KBM-7 (cell line): ENCODE measurements at regions not wholly inside any gene's neighbourhood (a gene's known extent, or its start where the extent isn't known, plus 50 kb on each side); places are given as distances from the start of the nearest gene placed in this dataset.
A peak's percentile ranks its signal among the peaks of the same experiment; 100 is the strongest.

Experiments used
- DNase-seq: peaks from one replicate; pipeline ENCODE4 v3.0.0-alpha.2; 2015
- in situ Hi-C: fragments of 300-500 bp; cut with MboI; formaldehyde crosslinking; loops from 2 replicates; pipeline ENCODE4 v1.14.3; 2020; ENCODE audit warnings: low sequenced_read_pairs, low pct_unique_long_range_greater_than_20kb, mixed read lengths

DNA sequence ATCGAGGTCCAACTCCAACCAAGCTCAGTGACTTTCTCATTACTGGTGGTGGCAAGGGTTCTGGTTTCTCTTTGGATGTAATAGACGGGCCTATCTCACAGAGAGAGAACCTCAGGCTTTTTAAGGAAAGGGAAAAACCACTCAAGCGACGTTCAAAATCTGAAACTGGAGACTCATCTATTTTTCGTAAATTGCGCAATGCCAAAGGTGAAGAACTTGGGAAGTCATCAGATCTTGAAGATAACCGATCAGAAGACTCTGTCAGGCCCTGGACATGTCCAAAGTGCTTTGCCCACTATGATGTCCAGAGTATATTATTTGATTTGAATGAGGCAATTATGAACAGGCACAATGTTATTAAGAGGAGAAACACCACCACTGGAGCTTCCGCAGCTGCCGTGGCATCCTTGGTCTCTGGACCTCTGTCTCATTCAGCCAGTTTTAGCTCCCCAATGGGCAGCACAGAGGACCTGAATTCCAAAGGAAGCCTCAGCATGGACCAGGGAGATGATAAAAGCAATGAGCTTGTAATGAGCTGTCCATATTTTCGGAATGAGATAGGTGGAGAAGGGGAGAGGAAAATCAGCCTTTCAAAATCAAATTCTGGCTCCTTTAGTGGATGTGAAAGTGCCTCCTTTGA is 343.5 kb upstream of the RGS6 start:
- in situ Hi-C loops = no loop called here
- no peak for DNase-seq

DNA sequence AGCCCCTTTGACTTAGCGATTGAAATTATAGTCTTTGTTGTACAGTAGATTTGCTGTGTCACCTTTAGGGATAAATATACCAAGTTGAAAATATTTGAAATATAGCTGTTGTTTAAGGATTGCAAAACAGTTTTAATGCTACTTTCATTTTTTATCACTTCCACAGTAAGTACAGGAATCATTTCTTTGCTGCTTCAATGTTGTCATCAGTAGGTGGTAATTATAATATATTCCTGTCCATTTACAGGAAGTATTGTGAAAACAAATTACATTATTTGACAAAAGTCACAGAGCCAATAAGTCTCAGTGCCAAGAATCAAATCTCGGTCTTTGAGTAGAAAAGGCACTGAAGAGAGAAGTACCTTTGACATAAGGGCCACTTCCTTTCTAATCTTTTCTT is 342.6 kb upstream of the RGS6 start:
- in situ Hi-C loops = no loop called here
- DNase-seq = no peak

DNA sequence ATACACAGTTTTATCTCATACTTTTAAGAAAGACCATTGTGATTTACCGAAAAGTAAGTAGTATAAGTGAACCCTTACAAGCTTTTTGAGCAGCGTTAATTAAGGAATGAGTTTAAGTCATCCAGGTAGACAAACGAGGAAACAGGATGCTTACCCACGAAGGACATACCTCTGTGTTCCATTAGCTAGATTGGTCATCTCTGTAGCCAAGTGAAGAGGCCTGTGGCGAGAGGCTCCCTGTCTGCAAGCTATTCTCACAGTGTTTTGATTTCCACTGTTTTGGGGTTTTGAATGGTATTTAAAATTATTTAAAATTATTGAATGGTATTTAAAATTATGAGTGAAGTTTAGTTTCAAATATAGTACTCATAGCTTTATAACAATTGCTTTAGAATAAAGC is 342.1 kb upstream of the RGS6 start:
- in situ Hi-C loops = no loop called here
- DNase-seq = no peak

DNA sequence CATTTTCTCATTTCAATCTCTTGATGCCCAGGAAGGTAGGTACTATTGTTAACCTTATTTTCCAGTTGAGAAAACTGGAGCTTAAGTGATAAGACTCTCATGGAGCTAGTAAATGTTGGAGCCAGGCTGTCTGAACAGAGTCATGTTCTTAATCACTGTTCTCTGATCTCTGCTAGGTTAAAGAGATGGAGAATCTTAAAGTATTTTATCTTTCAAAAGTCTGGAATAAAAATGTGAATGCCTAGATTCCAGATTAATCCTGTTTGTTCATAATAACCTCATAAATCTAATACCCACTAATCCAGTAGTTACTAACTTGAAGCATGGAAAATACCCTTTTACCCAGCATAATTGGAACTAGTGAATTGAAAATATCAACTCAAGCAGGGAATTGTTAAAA is 341.0 kb upstream of the RGS6 start:
- in situ Hi-C loops = no loop called here
- no peak for DNase-seq

DNA sequence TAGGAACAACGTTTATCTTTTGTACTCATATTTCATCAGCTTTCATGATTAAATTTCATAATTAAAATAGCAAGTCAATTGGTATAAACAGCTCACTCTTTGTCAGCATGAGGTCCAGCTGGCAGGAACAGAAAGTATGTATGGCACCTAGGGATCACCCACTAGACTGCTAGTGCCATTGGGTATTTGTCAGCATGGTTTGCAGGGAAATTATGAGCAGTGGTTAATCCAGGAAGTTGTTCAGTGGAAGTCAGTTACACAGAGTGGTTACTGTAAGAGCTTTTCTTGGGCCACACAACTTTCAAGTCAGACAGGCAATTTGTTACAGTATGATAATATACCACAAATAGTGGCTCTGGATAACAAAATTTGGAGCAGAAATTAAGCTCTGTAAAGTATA is 340.3 kb upstream of the RGS6 start:
- DNase-seq = peak; percentile 49
- in situ Hi-C loops = no loop called here

DNA sequence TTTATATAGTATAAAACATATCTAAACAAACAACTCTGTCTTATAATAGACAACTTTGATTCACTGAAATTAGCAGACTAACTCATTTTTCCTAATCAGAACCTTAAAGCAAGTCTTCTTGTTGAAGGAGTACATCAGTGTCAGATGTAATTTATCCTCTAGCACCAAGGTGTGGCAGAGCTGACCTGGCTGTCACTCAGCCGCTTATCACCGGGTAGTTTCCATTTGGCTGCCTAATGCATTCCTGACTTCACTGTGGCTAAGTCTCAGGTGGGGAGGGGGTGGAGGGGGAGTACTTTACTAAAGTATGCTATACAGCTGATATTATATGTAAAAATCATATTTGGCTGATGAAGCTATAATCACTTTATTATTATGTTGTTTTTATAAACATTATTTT is 339.9 kb upstream of the RGS6 start:
- in situ Hi-C loops = no loop called here
- DNase-seq = no peak

DNA sequence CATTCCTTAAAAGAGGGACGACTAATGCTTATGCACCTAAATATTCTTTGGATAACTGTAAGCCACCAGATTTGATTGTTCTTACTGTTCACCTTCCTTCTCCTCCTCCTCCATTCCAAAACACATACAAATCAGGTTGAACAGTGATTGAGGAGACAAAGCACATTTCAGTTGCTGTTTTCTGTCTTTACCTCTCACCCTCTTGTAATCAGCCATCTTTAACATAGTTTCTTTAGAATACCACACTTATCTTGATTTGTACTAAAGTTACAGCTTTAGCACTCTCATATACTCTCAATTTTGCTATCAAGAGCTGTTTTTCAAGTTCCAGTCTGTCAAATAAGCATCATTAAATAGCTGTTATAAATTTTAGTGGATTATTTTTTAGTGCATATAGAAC is 338.3 kb upstream of the RGS6 start:
- DNase-seq = no peak
- in situ Hi-C loops = no loop called here

DNA sequence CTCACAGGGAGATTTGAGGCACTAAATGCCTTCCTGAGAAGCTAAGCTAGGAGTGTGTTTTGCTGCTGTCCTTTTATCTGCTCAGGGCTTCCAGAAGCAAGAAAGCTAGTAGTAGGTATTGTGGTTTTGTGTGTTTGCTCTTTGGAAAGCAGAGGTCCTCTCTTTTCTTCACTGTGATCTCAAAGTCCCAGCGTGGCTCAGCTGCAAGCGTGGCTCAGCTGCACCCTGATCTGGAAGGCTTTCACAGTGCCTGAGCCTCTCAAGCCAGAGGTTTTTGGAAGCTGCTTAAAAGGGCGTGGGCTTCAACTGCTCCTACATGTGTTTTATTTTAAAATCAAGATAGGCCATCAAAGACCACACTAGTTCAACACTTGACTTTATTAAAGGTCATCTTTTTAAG is 337.4 kb upstream of the RGS6 start:
- DNase-seq = no peak
- in situ Hi-C loops = no loop called here

DNA sequence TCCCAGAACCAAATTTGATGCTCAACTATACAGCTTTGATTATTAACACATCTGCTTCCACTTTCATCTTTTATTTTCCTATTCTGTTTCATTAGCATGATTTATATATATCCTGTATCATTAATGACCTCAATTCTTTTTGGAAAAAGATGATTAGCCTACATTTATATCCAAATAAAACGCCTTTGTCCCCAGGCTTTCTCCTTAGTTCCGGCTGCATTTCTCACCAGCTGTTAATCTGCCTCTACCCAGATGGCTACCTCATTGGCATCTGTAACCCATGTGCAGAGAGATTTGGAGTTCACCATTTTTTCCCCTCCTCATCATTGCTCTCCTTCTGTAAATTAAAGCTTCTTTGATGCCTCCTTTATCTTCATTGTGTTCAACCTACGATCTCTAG is 336.8 kb upstream of the RGS6 start:
- DNase-seq = no peak
- in situ Hi-C loops = no loop called here

DNA sequence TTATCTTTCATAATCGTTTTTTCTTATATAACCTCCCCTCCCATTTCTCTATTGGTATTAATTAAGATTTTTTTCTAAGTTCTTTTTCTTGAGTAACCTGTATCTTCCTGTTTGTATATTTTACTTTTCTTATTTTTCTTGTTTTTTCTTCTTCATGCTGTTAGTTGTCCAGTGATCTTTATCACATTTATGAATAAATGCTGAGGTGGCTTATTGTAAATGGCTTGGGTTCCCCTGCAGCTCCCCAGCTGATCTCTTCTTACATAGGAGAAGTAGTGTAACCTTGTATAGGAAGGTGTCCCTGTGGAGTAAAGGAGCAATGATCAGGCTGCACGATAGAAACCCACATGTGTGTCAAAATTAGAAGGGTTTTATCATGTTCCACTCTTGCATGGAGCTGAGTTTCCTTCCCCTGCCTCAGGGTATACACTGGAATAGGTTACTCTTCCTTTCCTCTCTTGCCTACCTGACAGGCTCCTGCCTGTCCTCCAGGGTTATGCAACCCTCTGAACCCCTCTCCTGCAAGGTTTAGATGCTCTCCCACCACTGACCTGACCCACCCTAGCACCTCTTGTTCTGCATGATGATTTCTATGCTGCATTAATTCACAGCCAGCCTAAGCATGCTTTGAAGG is 334.8 kb upstream of the RGS6 start:
- peak; percentile 2 for DNase-seq
- in situ Hi-C loops = no loop called here

DNA sequence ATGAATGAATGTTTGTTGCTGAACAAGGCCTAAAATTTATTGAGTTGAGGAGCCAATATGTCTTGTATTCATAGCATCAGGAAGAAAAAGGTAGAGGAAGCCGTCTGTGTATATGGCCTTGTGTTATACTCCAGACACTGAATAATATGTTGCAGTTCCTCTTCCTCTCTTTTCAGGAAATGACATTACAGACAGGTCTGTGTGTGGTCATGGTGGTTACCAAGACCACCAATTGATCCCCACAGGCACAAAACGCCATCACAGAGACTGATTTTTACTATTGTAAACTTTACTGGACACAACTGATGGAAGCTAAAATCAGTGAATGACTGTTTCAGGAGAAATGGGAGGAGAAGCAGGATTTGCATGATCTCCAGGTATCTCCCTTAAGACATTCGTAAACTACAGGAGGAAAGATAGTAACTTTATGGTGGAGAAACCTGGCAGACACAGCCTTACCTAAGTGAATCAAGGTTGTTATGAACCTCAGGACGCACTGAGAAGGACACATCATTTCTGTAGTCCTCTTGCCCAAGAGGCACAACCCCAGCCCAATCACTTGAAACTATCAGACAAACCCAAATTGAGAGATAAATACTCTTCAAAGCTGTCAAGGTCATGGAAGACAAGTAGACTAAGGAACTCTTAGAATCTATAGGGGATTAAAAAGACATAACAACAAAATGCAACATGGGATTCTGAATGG is 334.1 kb upstream of the RGS6 start:
- in situ Hi-C loops = no loop called here
- DNase-seq = peak; percentile 74

DNA sequence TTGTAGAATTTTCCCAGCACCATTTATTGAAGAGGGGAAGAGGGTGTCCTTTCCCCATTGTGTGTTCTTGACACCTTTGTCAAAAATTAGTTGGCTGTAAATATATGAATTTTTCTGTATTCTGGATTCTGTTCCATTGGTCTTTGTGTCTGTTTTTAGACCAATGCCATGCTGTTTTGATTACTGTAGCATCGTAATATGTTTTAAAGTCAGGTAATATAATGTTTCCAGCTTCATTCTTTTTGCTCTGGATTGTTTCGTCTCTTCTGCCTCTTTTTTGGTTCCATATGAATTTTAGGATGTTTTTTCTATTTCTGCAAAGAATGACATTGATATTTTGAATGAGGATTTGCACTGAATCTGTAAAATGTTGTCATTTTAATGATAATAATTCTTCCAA is 331.9 kb upstream of the RGS6 start:
- in situ Hi-C loops = no loop called here
- DNase-seq = no peak

DNA sequence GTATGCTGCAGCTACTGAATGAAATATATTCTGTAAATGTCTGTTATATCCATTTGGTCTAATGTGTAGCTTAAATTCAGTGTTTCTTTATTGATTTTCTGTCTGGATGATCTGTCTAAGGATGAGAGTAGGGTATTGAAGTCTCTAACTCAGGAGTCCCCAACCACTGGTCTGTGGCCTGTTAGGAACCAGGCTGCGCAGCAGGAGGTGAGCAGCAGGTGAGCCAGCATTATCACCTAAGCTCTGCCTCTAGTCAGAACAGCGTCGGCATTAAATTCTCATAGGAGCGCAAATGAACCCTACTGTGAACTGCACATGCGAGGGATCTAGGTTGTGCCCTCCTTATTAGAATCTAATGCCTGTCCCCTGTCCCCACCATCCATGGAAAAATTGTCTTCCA is 329.7 kb upstream of the RGS6 start:
- DNase-seq = no peak

DNA sequence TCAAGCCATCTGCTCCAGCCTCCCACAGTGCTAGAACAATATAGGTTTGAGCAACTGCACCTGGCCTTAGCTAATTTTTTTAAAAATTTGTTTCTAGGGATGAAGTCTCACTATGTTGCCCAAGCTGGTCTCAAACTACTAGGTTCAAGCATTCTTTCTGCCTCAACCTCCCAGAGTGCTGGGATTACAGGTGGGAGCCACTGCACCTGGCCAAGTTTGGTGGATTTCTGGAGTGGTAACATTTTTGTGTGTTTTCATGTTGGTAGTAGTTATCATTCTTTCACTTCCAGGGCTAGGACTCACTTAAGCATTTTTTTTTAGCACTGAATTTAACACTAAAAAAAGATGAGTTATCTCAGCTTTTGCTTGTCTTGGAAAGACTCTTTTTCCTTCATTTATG is 328.0 kb upstream of the RGS6 start:
- no peak for DNase-seq
- in situ Hi-C loops = no loop called here

More for the DNA sequence above, 329.7 kb upstream of the RGS6 start:
- in situ Hi-C loops = no loop called here

DNA sequence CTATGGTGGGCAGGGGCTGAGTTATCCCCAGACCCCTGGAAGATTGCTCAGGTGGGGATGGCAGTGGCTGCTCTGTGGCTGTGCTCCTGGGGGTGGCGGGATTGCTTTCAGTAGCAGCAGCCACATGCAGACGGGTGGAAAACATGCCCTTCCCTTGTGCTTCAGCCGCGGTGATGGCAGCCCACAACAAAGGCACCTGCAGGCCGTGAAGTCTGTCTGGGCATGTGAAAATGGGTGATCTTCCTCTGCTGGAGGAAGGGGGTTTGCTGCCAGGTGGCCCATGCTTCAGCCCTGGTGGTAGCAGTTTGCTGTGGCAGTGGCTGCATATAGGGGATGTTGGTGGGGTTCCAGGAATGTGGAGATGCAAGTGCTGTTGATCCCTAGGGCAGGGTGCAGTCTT is 326.2 kb upstream of the RGS6 start:
- in situ Hi-C loops = no loop called here
- no peak for DNase-seq

DNA sequence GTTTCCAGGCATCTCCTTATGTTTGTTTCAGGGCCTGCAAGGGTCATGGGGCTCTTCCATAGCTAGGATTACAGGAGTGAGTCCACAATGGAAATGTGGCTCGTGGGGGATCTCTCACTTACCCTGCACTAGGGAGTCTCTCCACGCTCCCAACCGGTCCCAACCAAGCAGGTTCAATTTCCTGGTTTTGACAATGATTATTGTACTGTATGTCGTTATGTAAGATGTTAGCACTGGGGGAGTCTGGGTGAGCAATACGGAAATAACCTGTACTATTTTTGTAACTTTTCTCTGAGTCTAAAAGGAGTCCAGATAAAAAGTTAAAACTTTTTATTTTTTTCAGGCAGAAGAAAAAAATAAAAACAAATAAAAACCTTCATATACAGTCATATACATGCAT is 325.7 kb upstream of the RGS6 start:
- no peak for DNase-seq
- in situ Hi-C loops = no loop called here

DNA sequence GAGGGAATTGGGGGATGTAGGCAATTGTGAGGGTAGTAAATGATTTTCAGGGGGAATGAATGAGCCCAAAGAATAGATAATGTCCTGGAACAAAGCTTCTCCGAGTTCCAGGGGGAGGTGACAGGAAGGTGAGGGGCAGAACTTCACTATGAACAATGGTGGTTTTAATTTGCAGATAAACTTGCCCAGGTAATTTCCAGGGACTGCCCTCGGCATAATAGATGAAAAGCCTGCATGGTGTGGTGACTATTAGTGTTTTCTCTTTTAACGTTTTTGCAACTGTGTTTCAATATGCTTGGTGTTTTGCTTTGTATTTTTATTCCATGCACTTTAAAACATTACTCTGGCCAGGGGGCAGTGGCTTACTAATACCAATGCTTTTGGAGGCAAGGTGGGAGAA is 325.2 kb upstream of the RGS6 start:
- DNase-seq = no peak
- in situ Hi-C loops = no loop called here

DNA sequence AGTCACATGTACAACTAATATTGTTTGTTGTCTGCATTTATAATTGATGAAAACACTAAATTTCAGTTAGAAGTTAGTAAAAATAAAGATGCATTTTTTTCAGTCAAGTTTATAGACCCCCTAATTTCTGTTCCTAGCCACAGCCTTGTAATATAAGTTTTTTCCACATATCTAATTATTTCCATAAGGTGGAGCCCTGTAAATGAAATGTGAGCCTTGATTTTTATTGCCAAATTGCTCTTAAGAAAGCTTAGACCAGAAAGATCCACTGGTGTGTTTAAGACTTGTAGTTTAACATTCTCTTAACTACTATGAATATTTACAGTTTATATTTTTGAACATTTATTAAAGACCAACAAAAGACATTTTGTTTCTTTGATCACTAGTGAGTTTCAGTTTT is 322.1 kb upstream of the RGS6 start:
- in situ Hi-C loops = no loop called here
- no peak for DNase-seq

DNA sequence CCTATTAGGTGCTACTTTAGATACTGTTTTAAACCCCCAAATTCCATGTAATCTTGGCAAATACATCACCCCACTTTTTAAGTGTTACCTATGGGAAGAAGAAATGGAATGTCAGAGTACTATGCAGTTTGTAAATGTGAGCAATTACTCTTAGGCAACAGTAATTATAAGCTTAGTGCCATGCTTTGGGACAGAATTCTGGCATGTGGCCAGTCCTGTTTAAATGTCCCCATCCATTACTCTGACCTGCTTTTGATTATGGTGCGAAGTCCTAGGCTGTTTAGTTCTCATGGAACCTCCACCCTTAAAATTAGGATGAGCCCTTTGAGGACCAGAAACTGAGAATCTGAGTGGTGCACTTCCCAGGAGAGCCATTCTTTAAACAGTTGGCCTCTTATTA is 321.4 kb upstream of the RGS6 start:
- in situ Hi-C loops = no loop called here
- no peak for DNase-seq

DNA sequence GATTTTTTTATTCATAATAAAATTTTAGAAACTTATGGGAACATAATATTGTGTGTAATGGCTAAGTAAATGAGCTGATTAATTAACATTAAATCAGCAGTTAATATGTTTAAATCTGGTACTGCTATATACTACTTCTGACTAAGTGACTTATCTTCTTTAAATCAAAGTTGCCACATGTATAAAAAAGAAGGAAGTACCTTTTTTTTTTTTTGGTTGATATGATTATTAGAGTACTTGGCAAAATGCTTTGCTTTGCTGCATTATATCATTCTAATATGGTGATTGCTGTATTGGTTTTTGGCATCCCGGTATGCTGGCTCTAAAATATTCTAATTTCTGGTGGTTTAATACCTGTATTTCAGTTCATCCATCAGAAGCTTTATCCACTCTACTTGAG is 319.1 kb upstream of the RGS6 start:
- in situ Hi-C loops = no loop called here
- DNase-seq = no peak

DNA sequence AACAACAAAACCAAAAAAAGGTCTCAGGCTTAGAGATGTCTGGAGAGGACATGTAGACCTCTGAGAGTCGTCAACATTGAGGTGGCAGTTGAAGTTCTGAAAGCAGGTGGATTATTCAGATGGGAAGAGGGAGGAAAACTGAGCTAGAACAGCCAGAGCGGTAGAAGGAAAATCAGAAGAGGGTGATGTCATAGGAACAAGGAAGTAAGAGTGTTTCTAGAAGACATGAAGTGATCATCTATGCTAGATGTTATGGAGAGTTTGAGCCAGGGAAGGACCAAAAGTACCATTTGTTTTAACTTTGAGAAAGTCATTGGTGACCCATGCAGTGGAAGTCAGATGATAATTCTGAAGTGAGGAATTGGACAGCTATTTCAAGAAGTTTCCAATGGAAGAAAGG is 316.2 kb upstream of the RGS6 start:
- in situ Hi-C loops = no loop called here
- no peak for DNase-seq
